HG03432 (cell line): ENCODE measurements at regions not wholly inside any gene's neighbourhood (a gene's known extent, or its start where the extent isn't known, plus 50 kb on each side); places are given as distances from the start of the nearest gene placed in this dataset.

Experiments used
- ATAC-seq: cut with Tn5 transposase; IDR thresholded peaks from one replicate; pipeline ENCODE4 v1.9.1; 2021; ENCODE audit warnings: mild to moderate bottlenecking, moderate library complexity; ENCODE audit not compliant: unreplicated experiment

DNA sequence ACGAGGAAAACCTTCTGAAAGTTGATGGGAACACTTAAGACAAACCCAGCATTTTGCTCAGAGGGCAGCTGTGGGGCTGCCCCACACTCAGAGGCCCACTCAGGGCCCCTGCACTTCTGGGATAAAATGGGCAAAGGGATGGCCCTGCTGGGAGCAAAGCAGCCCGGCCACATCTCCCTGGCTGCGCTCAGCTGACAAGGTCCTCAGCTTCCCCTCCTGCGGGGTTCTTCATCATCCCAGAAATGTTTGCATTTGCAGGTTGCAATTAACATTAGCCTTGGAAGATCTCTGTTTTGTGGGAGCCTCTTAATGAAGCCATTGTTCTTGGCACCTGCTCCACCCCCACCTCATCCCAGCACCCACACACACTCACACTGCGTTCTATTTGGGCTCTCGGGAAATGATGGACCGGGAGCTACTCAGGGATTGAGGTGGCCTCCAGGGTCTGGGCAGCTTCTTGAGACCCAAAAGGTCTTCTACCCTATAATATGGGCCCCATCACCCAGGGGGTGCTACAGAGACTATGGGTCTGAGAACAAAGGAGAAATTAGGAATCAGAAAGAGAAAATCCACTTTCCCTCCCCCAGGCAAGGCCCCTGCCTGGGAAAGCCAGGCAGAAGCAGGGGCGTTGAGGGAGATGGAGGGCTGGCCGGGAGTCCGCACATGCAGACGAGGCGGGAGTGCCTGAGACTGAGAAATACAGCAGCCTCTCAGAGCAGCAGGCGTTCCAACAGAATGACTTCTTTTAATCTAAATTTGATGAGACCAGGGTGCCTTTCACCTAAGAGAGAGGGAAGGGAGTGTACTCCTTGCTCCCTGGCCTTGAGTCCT lies 53.7 kb upstream of the RPL38 start:
- ATAC-seq: no peak

DNA sequence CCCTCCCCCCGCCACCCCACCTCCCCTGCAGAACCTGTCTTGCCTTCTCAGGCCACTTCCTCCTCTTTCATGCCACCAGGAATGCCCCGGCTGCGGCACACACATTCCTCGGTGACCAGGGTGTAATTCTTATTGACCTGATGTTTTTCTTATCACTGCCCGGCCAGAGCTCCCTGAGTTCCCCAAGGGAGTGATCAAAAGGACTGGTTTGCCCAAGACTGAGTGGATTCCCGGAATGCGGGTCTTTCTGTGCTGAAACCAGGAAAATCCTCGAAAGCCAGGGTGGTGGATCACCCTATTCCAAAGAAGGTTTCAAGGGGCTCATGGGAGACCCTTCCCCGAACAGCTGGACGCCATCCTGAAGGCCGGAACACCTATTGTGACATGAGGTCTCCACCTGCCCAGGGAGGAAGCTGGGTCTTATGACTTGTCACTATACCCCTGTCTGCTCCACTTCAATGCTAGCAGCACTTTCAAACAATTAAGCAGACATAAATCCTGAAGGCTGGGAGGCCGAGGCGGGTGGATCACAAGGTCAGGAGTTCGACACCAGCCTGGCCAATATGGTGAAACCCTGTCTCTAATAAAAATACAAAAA lies 53.0 kb upstream of the RPL38 start:
- no peak for ATAC-seq

DNA sequence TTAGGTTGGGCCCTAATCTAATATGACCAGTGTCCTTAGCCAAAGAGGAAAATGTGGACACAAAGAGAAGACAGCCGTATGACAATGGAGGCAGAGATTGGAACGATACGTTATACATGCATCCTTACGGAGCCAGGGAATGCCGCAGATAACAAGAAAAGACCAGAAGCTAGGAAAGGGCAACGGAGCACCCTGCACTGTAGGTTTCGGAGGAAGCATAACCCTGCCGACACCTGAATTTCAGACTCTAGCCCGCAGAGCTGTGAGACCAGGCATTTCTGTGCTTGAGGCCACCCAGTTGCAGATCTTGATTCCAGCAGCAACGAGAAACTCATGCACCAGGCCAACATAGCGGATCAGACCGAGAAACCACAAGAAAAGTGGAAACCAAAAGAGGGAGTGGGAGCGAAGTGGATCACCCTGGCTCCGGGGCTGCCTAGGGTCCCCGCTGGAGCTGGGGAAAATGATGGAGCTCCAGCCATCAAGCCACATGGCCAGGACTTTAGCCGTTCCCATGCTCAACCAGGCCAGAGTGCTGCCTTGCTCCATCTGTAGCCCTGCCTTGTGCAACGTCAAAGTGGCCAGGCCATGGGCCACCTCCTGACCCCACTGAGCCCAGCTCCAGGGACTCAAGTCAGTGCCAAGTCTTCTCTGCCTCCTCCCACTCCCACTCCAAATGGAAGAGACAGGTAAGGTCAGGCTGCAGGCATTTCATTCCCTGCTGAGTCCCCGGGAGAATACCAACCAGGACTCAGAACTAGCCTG lies 51.7 kb upstream of the RPL38 start:
- ATAC-seq: no peak

DNA sequence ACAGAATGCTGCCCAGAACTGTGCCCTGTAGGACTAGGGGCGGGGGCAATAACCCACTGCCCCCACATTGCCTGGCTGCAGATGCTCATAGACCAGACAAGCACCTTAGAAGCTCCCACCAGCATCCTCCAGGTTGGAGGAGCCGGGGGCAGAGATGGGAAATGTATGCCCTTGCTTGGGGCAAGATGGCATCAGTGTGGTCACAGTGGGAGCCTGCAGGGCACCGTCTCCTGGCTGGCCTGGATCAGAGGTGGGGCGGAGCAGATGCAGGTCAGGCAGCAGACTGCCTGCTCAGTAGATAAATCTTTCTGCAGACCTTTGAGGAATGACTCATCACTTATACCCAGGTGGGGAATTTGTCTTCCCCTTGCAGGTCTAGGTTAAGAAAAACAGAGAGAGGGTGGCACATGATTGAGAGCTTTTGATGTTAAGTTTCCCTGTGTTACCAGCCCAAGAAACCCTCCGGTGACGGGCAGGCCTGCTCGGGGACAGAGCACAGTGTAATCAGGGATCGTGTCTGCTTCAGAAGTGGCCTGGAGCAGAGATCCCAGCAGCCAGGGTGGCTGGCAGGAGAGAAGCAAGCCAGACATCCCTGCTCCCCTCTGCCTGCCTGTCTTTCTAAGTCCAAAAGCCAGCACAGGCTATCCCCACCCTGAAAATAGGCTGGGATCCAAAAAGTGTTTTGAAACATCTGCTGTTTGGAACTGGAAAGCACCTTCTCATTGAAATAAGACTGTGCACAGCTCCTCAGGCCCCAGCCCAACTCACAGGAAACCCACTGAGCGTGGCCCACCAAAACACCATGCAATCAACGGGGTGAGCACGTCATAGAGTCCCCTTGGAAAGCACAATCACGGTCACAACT lies 50.7 kb upstream of the RPL38 start:
- ATAC-seq: no peak

DNA sequence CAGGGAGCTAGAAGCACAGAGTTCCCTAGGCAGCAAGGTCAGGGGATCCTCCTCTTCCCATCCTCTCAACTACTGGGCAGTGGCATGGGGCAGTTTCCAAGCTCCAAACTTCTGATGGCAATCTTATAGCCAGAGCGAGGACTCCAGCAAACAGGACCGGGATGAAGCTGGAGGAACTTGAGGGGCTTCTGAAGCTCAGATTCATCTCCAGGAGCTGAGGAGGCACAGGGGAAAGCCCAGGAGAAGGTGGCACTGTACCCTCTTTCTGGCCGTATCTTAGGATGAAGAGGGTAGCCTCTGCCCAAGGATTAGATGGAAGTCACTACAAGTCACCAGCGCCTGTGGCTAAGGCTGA lies 50.0 kb upstream of the RPL38 start:
- no peak for ATAC-seq
